Endothelial cell of umbilical vein (primary cell): ENCODE measurements at regions not wholly inside any gene's neighbourhood (a gene's known extent, or its start where the extent isn't known, plus 50 kb on each side); places are given as distances from the start of the nearest gene placed in this dataset.

Experiments
- BruUV-seq: library from RNA; stranded (reverse); fragments of 400-500 nt; replicated peaks from 2 replicates; lab custom pipeline; 2021; lab: Mats Ljungman, UMichigan
- CTCF ChIA-PET: fragments of 300-600, 350-600 bp; sonication (Branson Sonifier 250); formaldehyde crosslinking; loops from one replicate; lab custom pipeline; 2021; ENCODE audit warnings: antibody characterized with exemption, inconsistent platforms; lab: Charles Lee
- POLR2A ChIA-PET: fragments of 300-600, 350-600 bp; sonication (Branson Sonifier 250); formaldehyde crosslinking; loops from one replicate; lab custom pipeline; 2021; ENCODE audit warnings: antibody characterized with exemption, inconsistent platforms; lab: Charles Lee
- DNase-seq: peaks from one replicate; pipeline ENCODE4 v3.0.0-alpha.2; 2011; ENCODE audit warnings: low read depth, low spot score
- FAIRE-seq: peaks from 2 replicates; lab custom pipeline; 2011; peaks lifted over from hg19 to GRCh38; lab: Jason Lieb, UNC
- H2AFZ ChIP-seq: 2 replicates; pipeline ENCODE4 v1.6.0; 2012; ENCODE audit warnings: low read depth, low read length, control low read depth, inconsistent platforms
- H3K27ac ChIP-seq: 2 replicates; pipeline ENCODE4 v1.5.1; 2011; ENCODE audit warnings: low read depth, mild to moderate bottlenecking, control low read depth, low read length, moderate library complexity; ENCODE audit not compliant: insufficient read depth
- H3K27me3 ChIP-seq, 2 experiments: 2 replicates each; pipeline versions ENCODE4 v1.6.0 to v1.6.1; 2011; ENCODE audit warnings: low read length in 2 of 2, mixed read lengths in 1 of 2; ENCODE audit not compliant: control insufficient read depth in 2 of 2, insufficient read depth in 2 of 2
- H3K36me3 ChIP-seq, 2 experiments: 2 replicates in 1 of 2; 3 replicates in 1 of 2; pipeline ENCODE4 v1.5.1; 2011; ENCODE audit warnings: low read length in 2 of 2, mild to moderate bottlenecking in 1 of 2, moderate library complexity in 1 of 2; ENCODE audit not compliant: control insufficient read depth in 2 of 2, insufficient read depth in 2 of 2; ENCODE audit errors: extremely low read depth in 1 of 2
- H3K4me1 ChIP-seq: 3 replicates; pipeline ENCODE4 v1.5.1; 2011; ENCODE audit warnings: mild to moderate bottlenecking, low read length; ENCODE audit not compliant: control insufficient read depth, insufficient read depth; ENCODE audit errors: extremely low read depth
- H3K4me2 ChIP-seq: 2 replicates; pipeline ENCODE4 v1.6.1; 2011; ENCODE audit warnings: low read length, control low read depth, mixed read lengths; ENCODE audit not compliant: insufficient read depth
- H3K4me3 ChIP-seq, 3 experiments: fragments of 200-600 bp in 1 of 3; sonication (generic), shearing (Covaris generic) in 1 of 3; replicated peaks in 1 of 3; 2 replicates each; pipeline ENCODE4 v1.5.1; 2011 to 2016; ENCODE audit warnings: control low read depth in 3 of 3, low read length in 3 of 3, mild to moderate bottlenecking in 2 of 3, inconsistent platforms in 1 of 3, low read depth in 1 of 3, moderate library complexity in 1 of 3; ENCODE audit not compliant: insufficient read depth in 1 of 3
- H3K79me2 ChIP-seq: 2 replicates; pipeline ENCODE4 v1.6.0; 2012; ENCODE audit warnings: low read length, inconsistent platforms; ENCODE audit not compliant: control insufficient read depth, insufficient read depth
- H3K9ac ChIP-seq: replicated peaks from 2 replicates; pipeline ENCODE3; 2011; ENCODE audit warnings: low read length, control low read depth; ENCODE audit not compliant: insufficient read depth; ENCODE audit errors: extremely low read depth
- H3K9me1 ChIP-seq: replicated peaks from 3 replicates; pipeline ENCODE4 v1.6.0; 2011; ENCODE audit warnings: mild to moderate bottlenecking, low read length; ENCODE audit not compliant: control insufficient read depth, insufficient read depth; ENCODE audit errors: extremely low read depth
- H3K9me3 ChIP-seq: replicated peaks from 2 replicates; pipeline ENCODE4 v1.5.1; 2012; ENCODE audit warnings: low read length, inconsistent platforms; ENCODE audit not compliant: control insufficient read depth, insufficient read depth
- H4K20me1 ChIP-seq: replicated peaks from 2 replicates; pipeline ENCODE3; 2011; ENCODE audit warnings: mild to moderate bottlenecking, low read length; ENCODE audit not compliant: control insufficient read depth, insufficient read depth; ENCODE audit errors: extremely low read depth
- CTCF ChIP-seq, 2 donors: IDR thresholded peaks; 1 replicate in 1 of 2; 2 replicates in 1 of 2; pipeline ENCODE4 v1.5.1; 2011; ENCODE audit warnings: low read length in 2 of 2, mild to moderate bottlenecking in 2 of 2, moderate library complexity in 2 of 2, control low read depth in 1 of 2, inconsistent platforms in 1 of 2, low read depth in 1 of 2; ENCODE audit not compliant: insufficient read depth in 1 of 2; ENCODE audit errors: extremely low read depth in 1 of 2
- EZH2 ChIP-seq: IDR thresholded peaks from 2 replicates; pipeline ENCODE4 v1.6.1; 2012; ENCODE audit warnings: borderline replicate concordance, low read depth, mild to moderate bottlenecking, moderate library complexity, low read length, inconsistent platforms; ENCODE audit not compliant: severe bottlenecking
- FOS ChIP-seq: IDR thresholded peaks from 2 replicates; pipeline ENCODE4 v1.6.1; 2011; ENCODE audit warnings: mild to moderate bottlenecking, low read length, moderate library complexity, borderline replicate concordance; ENCODE audit not compliant: insufficient read depth
- GATA2 ChIP-seq: IDR thresholded peaks from 2 replicates; pipeline ENCODE4 v1.7.0; 2011; ENCODE audit warnings: low read depth, mild to moderate bottlenecking, moderate library complexity, mixed read lengths, low read length; ENCODE audit not compliant: insufficient read length, insufficient read depth
- JUN ChIP-seq: IDR thresholded peaks from 2 replicates; pipeline ENCODE4 v1.6.1; 2011; ENCODE audit warnings: borderline replicate concordance, low read depth; ENCODE audit not compliant: insufficient read length, insufficient read depth
- MYC ChIP-seq: IDR thresholded peaks from one replicate; pipeline ENCODE4 v1.6.1; 2011; ENCODE audit warnings: mild to moderate bottlenecking, low read depth, low read length
- POLR2A ChIP-seq: IDR thresholded peaks from 2 replicates; pipeline ENCODE4 v1.6.1; 2012; ENCODE audit warnings: low read depth, mild to moderate bottlenecking, control low read depth, low read length
- POLR2AphosphoS5 ChIP-seq: IDR thresholded peaks from 2 replicates; pipeline ENCODE4 v1.6.1; 2012; ENCODE audit warnings: low read depth, mild to moderate bottlenecking, control low read depth, low read length, moderate library complexity; ENCODE audit not compliant: insufficient read depth
- dilution Hi-C: fragments of 300-500 bp; cut with MboI; formaldehyde crosslinking; loops from one replicate; pipeline ENCODE4 v1.15.0; 2019; ENCODE audit warnings: low sequenced_read_pairs; ENCODE audit not compliant: extremely low pct_ligation_motif_present
- intact Hi-C: fragments of 100-400 bp; cut with micrococcal nuclease; formaldehyde crosslinking; loops from one replicate; pipeline ENCODE4 v1.10.0; 2022
- TF ChIP-seq, protein P1 (sequence below): IDR thresholded peaks from 2 replicates; pipeline ENCODE4 v1.6.1; 2011; ENCODE audit not compliant: insufficient read depth, insufficient read length

DNA sequence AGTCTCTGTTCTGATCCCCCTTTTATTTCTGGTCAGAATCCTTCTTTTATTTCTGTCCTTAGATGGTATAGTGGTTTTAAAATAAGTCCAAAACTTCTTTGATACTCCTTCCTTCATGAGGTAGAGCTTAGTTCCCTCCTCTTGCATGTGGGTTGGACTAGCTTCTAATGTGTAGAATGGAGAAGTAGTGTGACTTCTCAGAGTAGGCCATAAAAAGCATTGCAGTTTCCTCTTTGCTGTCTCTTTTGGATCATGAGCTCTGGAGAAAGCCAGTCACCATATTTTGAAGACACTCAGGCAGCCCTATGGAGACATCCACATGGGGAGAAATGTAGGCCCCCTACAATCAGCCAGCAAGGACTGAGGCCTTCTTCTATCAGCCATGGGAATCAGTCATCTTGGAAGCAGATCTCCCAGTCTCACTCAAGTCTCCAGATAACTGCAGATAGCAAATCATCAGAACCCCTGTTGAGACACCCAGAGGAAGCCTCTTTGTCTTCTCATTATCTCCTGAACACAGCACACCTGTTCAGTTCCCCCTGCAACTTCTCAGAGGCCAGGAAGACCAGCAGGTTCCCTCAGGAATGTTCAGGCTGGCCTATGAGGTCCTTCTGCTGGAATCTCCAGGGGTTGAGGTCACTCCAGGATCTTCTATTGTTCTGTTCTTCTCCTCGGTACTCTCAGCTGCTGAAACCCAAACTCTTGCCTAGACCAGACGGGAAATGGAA lies 511.9 kb upstream of the ZMIZ1 start:
- H2AFZ ChIP-seq: no peak overlapping the region
- DNase-seq (no peak), FAIRE-seq (no peak)
- no peaks in the 10 kb centered on the region for H4K20me1 ChIP-seq
- CTCF ChIA-PET: no interaction called here
- dilution Hi-C loops: no loop called here
- no peaks in the 10 kb centered on the region for H3K9me3 ChIP-seq
- H3K79me2 ChIP-seq: no peaks in the 10 kb centered on the region
- no peak overlapping the region for H3K27ac ChIP-seq
- peaks cover 0 to 3% of the 10 kb centered on the region in 2 experiments for H3K27me3 ChIP-seq
- POLR2A ChIA-PET: no interaction called here
- H3K9me1 ChIP-seq: no peaks in the 10 kb centered on the region
- no peak overlapping the region for H3K4me2 ChIP-seq
- no peak overlapping the region for H3K4me3 ChIP-seq
- intact Hi-C loops: no loop called here
- BruUV-seq: no TSS peak
- no peaks in the 10 kb centered on the region for H3K36me3 ChIP-seq
- no peak overlapping the region for H3K9ac ChIP-seq
- no peak for TF ChIP-seq CTCF (IDR thresholded peaks at IDR 0.05; ENCODE audit: extremely low read depth in 1 of 2, insufficient read depth in 1 of 2, low read depth in 1 of 2, low read length in 2 of 2)
- no peak for TF ChIP-seq JUN
- TF ChIP-seq, protein P1, sequence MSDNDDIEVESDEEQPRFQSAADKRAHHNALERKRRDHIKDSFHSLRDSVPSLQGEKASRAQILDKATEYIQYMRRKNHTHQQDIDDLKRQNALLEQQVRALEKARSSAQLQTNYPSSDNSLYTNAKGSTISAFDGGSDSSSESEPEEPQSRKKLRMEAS: no peak
- TF ChIP-seq EZH2: no peak
- TF ChIP-seq MYC: no peak
- TF ChIP-seq POLR2AphosphoS5: no peak
- no peak for TF ChIP-seq GATA2
- TF ChIP-seq POLR2A: no peak
- no peak for TF ChIP-seq FOS
- no peaks in the 10 kb centered on the region for H3K4me1 ChIP-seq
